IMR-90 (cell line): ENCODE measurements at regions not wholly inside any gene's neighbourhood (a gene's known extent, or its start where the extent isn't known, plus 50 kb on each side); places are given as distances from the start of the nearest gene placed in this dataset.

Source experiments
- ATAC-seq: fragments of 200-7000 bp; cut with Tn5 transposase; 2 replicates; pipeline ENCODE4 v1.9.1; 2020; ENCODE audit warnings: low read depth, mild to moderate bottlenecking, moderate library complexity
- BruUV-seq: library from RNA; stranded (reverse); fragments of 400-500 nt; replicated peaks from 2 replicates; lab custom pipeline; 2021; lab: Mats Ljungman, UMichigan
- CTCF ChIA-PET: fragments of 300-600 bp; formaldehyde crosslinking; extraction: SDS; loops from one replicate; lab custom pipeline; 2021; ENCODE audit warnings: antibody characterized with exemption; lab: Yijun Ruan, JAX
- POLR2A ChIA-PET: fragments of 300-600 bp; sonication (Branson Sonifier 250); formaldehyde crosslinking; loops from one replicate; lab custom pipeline; 2022; ENCODE audit warnings: antibody characterized with exemption; ENCODE audit not compliant: unreplicated experiment; lab: Charles Lee
- DNase-seq: peaks from one replicate; pipeline ENCODE4 v3.0.0; 2013
- H2AFZ ChIP-seq: replicated peaks from 2 replicates; pipeline ENCODE3; 2013; ENCODE audit warnings: low read length, mild to moderate bottlenecking; ENCODE audit not compliant: poor library complexity
- H2AK5ac ChIP-seq: 2 replicates; pipeline ENCODE4 v1.6.1; 2013; ENCODE audit warnings: low read depth, low read length, inconsistent platforms
- H2AK9ac ChIP-seq: replicated peaks from 2 replicates; pipeline ENCODE3; 2013; ENCODE audit warnings: mild to moderate bottlenecking, low read depth, low read length, moderate library complexity; ENCODE audit not compliant: poor library complexity
- H2BK120ac ChIP-seq: 2 replicates; pipeline ENCODE4 v1.6.1; 2013; ENCODE audit warnings: low read depth, low read length, inconsistent platforms
- H2BK15ac ChIP-seq: 3 replicates; pipeline ENCODE4 v1.6.1; 2013; ENCODE audit warnings: low read depth, low read length, inconsistent platforms
- H2BK20ac ChIP-seq: 2 replicates; pipeline ENCODE4 v1.6.1; 2013; ENCODE audit warnings: low read depth, mild to moderate bottlenecking, inconsistent platforms, low read length, moderate library complexity
- H2BK5ac ChIP-seq: 2 replicates; pipeline ENCODE4 v1.6.1; 2013; ENCODE audit warnings: mild to moderate bottlenecking, low read depth, low read length, inconsistent platforms; ENCODE audit not compliant: poor library complexity, severe bottlenecking
- H3K14ac ChIP-seq: replicated peaks from 2 replicates; pipeline ENCODE4 v1.6.1; 2013; ENCODE audit warnings: low read depth, low read length, inconsistent platforms
- H3K18ac ChIP-seq: 2 replicates; pipeline ENCODE4 v1.6.1; 2013; ENCODE audit warnings: low read depth, low read length, control low read depth
- H3K23ac ChIP-seq: 2 replicates; pipeline ENCODE4 v1.6.1; 2013; ENCODE audit warnings: low read depth, low read length, inconsistent platforms
- H3K27ac ChIP-seq: 2 replicates; pipeline ENCODE4 v1.5.1; 2013; ENCODE audit warnings: mild to moderate bottlenecking, control low read depth, low read length; ENCODE audit not compliant: insufficient read depth
- H3K27me3 ChIP-seq: 2 replicates; pipeline ENCODE4 v1.6.1; 2013; ENCODE audit warnings: low read length; ENCODE audit not compliant: control insufficient read depth, insufficient read depth
- H3K36me3 ChIP-seq: 2 replicates; pipeline ENCODE4 v1.6.1; 2013; ENCODE audit warnings: low read length, mixed read lengths; ENCODE audit not compliant: control insufficient read depth, insufficient read depth
- H3K4ac ChIP-seq: 2 replicates; pipeline ENCODE4 v1.6.1; 2013; ENCODE audit warnings: low read depth, low read length, inconsistent platforms
- H3K4me1 ChIP-seq: 2 replicates; pipeline ENCODE4 v1.6.1; 2013; ENCODE audit warnings: low read length, mixed read lengths; ENCODE audit not compliant: control insufficient read depth, insufficient read depth
- H3K4me2 ChIP-seq: 2 replicates; pipeline ENCODE4 v1.6.1; 2013; ENCODE audit warnings: low read depth, mild to moderate bottlenecking, control low read depth, low read length, moderate library complexity
- H3K4me3 ChIP-seq: 2 replicates; pipeline ENCODE4 v1.5.1; 2013; ENCODE audit warnings: low read depth, mild to moderate bottlenecking, control low read depth, low read length, moderate library complexity; ENCODE audit not compliant: insufficient read depth
- H3K56ac ChIP-seq: 2 replicates; pipeline ENCODE4 v1.6.1; 2013; ENCODE audit warnings: low read length, inconsistent platforms; ENCODE audit not compliant: insufficient read depth; ENCODE audit errors: extremely low read depth
- H3K79me1 ChIP-seq, 2 experiments: 2 replicates each; pipeline ENCODE4 v1.6.1; 2013; ENCODE audit warnings: low read length in 2 of 2, inconsistent platforms in 1 of 2, low read depth in 1 of 2
- H3K9ac ChIP-seq: 2 replicates; pipeline ENCODE4 v1.6.1; 2013; ENCODE audit warnings: low read depth, low read length, control low read depth
- H3K9me1 ChIP-seq: 2 replicates; pipeline ENCODE4 v1.6.1; 2013; ENCODE audit warnings: low read length, inconsistent platforms; ENCODE audit not compliant: insufficient read depth
- H3K9me3 ChIP-seq: 2 replicates; pipeline ENCODE4 v1.6.1; 2013; ENCODE audit warnings: low read length; ENCODE audit not compliant: control insufficient read depth, insufficient read depth
- H4K20me1 ChIP-seq: 2 replicates; pipeline ENCODE4 v1.6.1; 2013; ENCODE audit warnings: low read length, inconsistent platforms; ENCODE audit not compliant: insufficient read depth
- H4K5ac ChIP-seq: 2 replicates; pipeline ENCODE4 v1.6.1; 2013; ENCODE audit warnings: mild to moderate bottlenecking, low read depth, low read length, control low read depth
- H4K8ac ChIP-seq, 2 experiments: 2 replicates each; pipeline ENCODE4 v1.6.1; 2013; ENCODE audit warnings: low read depth in 2 of 2, low read length in 2 of 2, control low read depth in 1 of 2, inconsistent platforms in 1 of 2
- H4K91ac ChIP-seq: 2 replicates; pipeline ENCODE4 v1.6.1; 2013; ENCODE audit warnings: low read depth, low read length, inconsistent platforms; ENCODE audit not compliant: insufficient read depth
- BHLHE40 ChIP-seq: fragments of 150-350 bp; IDR thresholded peaks from 2 replicates; pipeline ENCODE4 v1.6.1; 2016; ENCODE audit warnings: mild to moderate bottlenecking, low read depth, low read length
- CHD1 ChIP-seq: IDR thresholded peaks from 2 replicates; pipeline ENCODE4 v1.6.1; 2012; ENCODE audit warnings: low read depth, low read length, improper control_type of control experiment
- ELK1 ChIP-seq: fragments of 150-350 bp; IDR thresholded peaks from 2 replicates; pipeline ENCODE4 v1.6.1; 2016; ENCODE audit warnings: low read depth, mild to moderate bottlenecking, low read length, moderate library complexity, borderline replicate concordance
- FOS ChIP-seq: fragments of 150-350 bp; IDR thresholded peaks from 2 replicates; pipeline ENCODE4 v1.6.1; 2016; ENCODE audit warnings: low read depth, low read length
- MAFK ChIP-seq: IDR thresholded peaks from 2 replicates; pipeline ENCODE4 v1.6.1; 2012; ENCODE audit warnings: low read depth, low read length, improper control_type of control experiment
- MAZ ChIP-seq: IDR thresholded peaks from 2 replicates; pipeline ENCODE4 v1.6.1; 2012; ENCODE audit warnings: low read depth, mild to moderate bottlenecking, low read length, improper control_type of control experiment, moderate library complexity, borderline replicate concordance
- MXI1 ChIP-seq: IDR thresholded peaks from 2 replicates; pipeline ENCODE4 v1.6.1; 2012; ENCODE audit warnings: low read depth, mild to moderate bottlenecking, low read length, moderate library complexity, borderline replicate concordance
- POLR2A ChIP-seq: IDR thresholded peaks from 2 replicates; pipeline ENCODE4 v1.6.1; 2012; ENCODE audit warnings: mild to moderate bottlenecking, low read depth, low read length
- RAD21 ChIP-seq: IDR thresholded peaks from 2 replicates; pipeline ENCODE4 v1.6.1; 2012; ENCODE audit warnings: low read length, improper control_type of control experiment
- RCOR1 ChIP-seq: IDR thresholded peaks from 2 replicates; pipeline ENCODE4 v1.6.1; 2012; ENCODE audit warnings: mild to moderate bottlenecking, low read length, improper control_type of control experiment; ENCODE audit not compliant: insufficient replicate concordance
- RFX5 ChIP-seq: IDR thresholded peaks from 2 replicates; pipeline ENCODE4 v1.8.0; 2012; ENCODE audit warnings: low read depth, mild to moderate bottlenecking, low read length, moderate library complexity
- SMC3 ChIP-seq: fragments of 150-350 bp; IDR thresholded peaks from 2 replicates; pipeline ENCODE4 v1.6.1; 2016; ENCODE audit warnings: low read depth, mild to moderate bottlenecking, antibody characterized with exemption, low read length, moderate library complexity
- WGBS, 2 experiments: methylation state at CpG; one replicate each; pipeline versions ENCODE4 v1.1.5 to v1.1.7; 2013; ENCODE audit warnings: missing lambda C conversion rate in 2 of 2; ENCODE audit not compliant: insufficient read length in 1 of 2; ENCODE audit errors: extremely low coverage in 2 of 2; 5-methylcytosine and 5-hydroxymethylcytosine counted together
- dilution Hi-C: fragments of 300-500 bp; cut with HindIII; formaldehyde crosslinking; loops from one replicate; pipeline ENCODE4 v1.14.3; 2018; ENCODE audit warnings: low sequenced_read_pairs; ENCODE audit not compliant: unreplicated experiment
- in situ Hi-C: fragments of 300-500 bp; cut with MboI; formaldehyde crosslinking; loops from 3 replicates; pipeline ENCODE4 v1.14.3; 2019; ENCODE audit warnings: low sequenced_read_pairs, inconsistent platforms, mixed read lengths
- intact Hi-C: fragments of 100-400 bp; cut with micrococcal nuclease; formaldehyde crosslinking; loops from 2 replicates; pipeline ENCODE4 v1.10.0; 2022
- TF ChIP-seq, protein P1 (sequence below): conservative IDR thresholded peaks from 2 replicates; pipeline ENCODE4 v1.5.1; 2012; ENCODE audit warnings: mild to moderate bottlenecking, low read depth, low read length, improper control_type of control experiment

DNA sequence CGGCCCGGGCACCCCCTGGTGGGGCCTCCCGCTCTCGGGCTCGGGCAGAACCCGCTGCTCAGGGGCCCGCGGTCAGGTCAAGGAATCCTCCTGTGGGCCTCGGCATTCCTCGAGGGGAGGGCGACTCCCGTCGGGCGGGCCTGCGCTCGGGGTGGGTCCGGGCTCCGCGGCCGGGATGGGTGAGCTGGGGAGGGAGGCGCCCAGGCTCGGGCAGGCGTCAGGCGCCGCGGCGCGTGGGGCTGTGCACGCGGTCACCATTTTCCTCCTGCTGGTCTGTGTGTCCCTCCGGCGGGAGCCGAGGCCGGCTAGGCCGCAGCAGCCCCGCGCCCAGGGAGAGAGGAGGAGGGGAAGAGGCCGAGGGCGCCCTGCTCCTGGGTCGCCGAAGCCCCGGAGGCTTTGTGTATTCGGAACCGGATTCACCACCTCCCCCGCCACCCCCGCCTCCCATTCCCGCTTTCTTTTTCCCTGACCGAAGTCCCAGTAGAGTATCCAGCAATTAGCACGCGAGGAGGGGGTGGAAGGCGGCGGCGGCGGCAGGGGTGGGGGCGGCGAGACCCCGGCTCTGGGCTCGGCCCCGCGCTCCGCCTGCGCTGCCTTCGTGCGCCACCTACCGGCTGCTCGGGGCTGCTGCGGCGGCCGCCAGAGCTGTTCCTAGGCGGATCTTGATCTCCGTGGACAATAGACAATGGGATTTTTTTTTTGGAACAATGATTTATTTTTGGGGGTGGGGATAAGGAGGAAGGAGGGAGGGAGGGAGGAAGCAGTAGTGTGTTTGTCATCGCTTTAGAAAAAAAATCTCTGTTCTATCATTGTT, 99.0 kb upstream of the MAML3 start:
- dilution Hi-C loops, result no loop called here
- DNase-seq (peak; percentile 56), ATAC-seq (peak; percentile 84)
- Histone ChIP-seq H3K27ac (peak overlapping the region; percentile 78), H2AK5ac (peak overlapping the region; percentile 26; the same call in 1 of the 2 replicates), H3K36me3 (no peaks in the 10 kb centered on the region), H2BK120ac (peak overlapping the region; percentile 89), H4K91ac (peak overlapping the region; percentile 85), H3K23ac (peak overlapping the region; percentile 55; the same call in 1 of the 2 replicates), H4K5ac (peak overlapping the region; percentile 72), H2BK5ac (peak overlapping the region; percentile 76), H3K14ac (peak overlapping the region; percentile 76), H3K9me3 (no peaks in the 10 kb centered on the region), H2BK20ac (peak overlapping the region; percentile 23; the same call in 1 of the 2 replicates), H3K9me1 (peaks cover 17% of the 10 kb centered on the region), H3K4me3 (peak overlapping the region; percentile 42), H3K27me3 (no peaks in the 10 kb centered on the region), H3K79me1 (0 out of 4 replicates have a peak, but pooled peaks cover 0 to 4% of the 10 kb centered on the region in 2 experiments), H3K4me2 (peak overlapping the region; percentile 71), H2BK15ac (peak overlapping the region; percentile 76; the same call in 2 of the 3 replicates), H3K4me1 (peaks cover 25% of the 10 kb centered on the region), H2AK9ac (peak overlapping the region; percentile 83), H3K56ac (peak overlapping the region; percentile 53), H2AFZ (peak overlapping the region; percentile 97), H3K9ac (peak overlapping the region; percentile 59), H4K20me1 (no peaks in the 10 kb centered on the region), H3K4ac (peak overlapping the region; percentile 87), H4K8ac (peak overlapping the region; percentile 93 to 97), H3K18ac (peak overlapping the region; percentile 16; the same call in 1 of the 2 replicates)
- CTCF ChIA-PET, result interaction anchor here (0.5 to 2.3 kb wide), 19 partner anchors 9 to 602 kb away, joined by 3 to 8 read pairs (median 3); no protein-coding TSS in a partner anchor
- WGBS, 2 experiments, result 4% methylated on average over 5 of the region's 72 CpGs; no CpG with 5 or more reads in 1 of the 2 experiments
- POLR2A ChIA-PET, result interaction anchor here (0.5 to 0.7 kb wide), 3 partner anchors 57 to 102 kb away, joined by 3 to 5 read pairs (median 5); partner anchors contain the start of gene MAML3
- in situ Hi-C loops, result loop anchor here (5.0 to 10.0 kb wide), 2 partner anchors 101 to 518 kb away; partner anchors contain the start of gene MAML3
- intact Hi-C loops, result loop anchor here (1.0 to 10.0 kb wide), 6 partner anchors 73 to 596 kb away; no protein-coding TSS in a partner anchor
- no TSS peak for BruUV-seq
- TF ChIP-seq SMC3, result peak; percentile 82
- TF ChIP-seq, protein P1, sequence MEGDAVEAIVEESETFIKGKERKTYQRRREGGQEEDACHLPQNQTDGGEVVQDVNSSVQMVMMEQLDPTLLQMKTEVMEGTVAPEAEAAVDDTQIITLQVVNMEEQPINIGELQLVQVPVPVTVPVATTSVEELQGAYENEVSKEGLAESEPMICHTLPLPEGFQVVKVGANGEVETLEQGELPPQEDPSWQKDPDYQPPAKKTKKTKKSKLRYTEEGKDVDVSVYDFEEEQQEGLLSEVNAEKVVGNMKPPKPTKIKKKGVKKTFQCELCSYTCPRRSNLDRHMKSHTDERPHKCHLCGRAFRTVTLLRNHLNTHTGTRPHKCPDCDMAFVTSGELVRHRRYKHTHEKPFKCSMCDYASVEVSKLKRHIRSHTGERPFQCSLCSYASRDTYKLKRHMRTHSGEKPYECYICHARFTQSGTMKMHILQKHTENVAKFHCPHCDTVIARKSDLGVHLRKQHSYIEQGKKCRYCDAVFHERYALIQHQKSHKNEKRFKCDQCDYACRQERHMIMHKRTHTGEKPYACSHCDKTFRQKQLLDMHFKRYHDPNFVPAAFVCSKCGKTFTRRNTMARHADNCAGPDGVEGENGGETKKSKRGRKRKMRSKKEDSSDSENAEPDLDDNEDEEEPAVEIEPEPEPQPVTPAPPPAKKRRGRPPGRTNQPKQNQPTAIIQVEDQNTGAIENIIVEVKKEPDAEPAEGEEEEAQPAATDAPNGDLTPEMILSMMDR, result peak; percentile 89
- TF ChIP-seq RFX5, result no peak
- TF ChIP-seq MAZ, result peak; percentile 61; the same call in 1 of the 2 replicates
- peak; percentile 88 for TF ChIP-seq RAD21
- no peak for TF ChIP-seq BHLHE40
- TF ChIP-seq FOS, result no peak
- 0 out of 2 replicates have a peak, but pooled peaks have one; percentile 9 for TF ChIP-seq MXI1
- no peak for TF ChIP-seq CHD1
- TF ChIP-seq MAFK, result no peak
- TF ChIP-seq POLR2A, result no peak
- no peak for TF ChIP-seq RCOR1
- no peak for TF ChIP-seq ELK1
